Neuronal stem cell (in vitro differentiated cells): ENCODE measurements at regions not wholly inside any gene's neighbourhood (a gene's known extent, or its start where the extent isn't known, plus 50 kb on each side); places are given as distances from the start of the nearest gene placed in this dataset.

Experiments used
- DNase-seq: peaks from one replicate; pipeline ENCODE4 v3.0.0-alpha.2; 2013; ENCODE audit warnings: low spot score
- H2AFZ ChIP-seq: one replicate; pipeline ENCODE4 v1.6.1; 2013; ENCODE audit warnings: mild to moderate bottlenecking, low read length, inconsistent platforms
- H2AK5ac ChIP-seq: 2 replicates; pipeline ENCODE4 v1.6.1; 2013; ENCODE audit warnings: low read depth, mild to moderate bottlenecking, inconsistent platforms, low read length, moderate library complexity, mixed read lengths
- H2BK120ac ChIP-seq: 2 replicates; pipeline ENCODE4 v1.6.1; 2013; ENCODE audit warnings: low read depth, mild to moderate bottlenecking, inconsistent platforms, low read length, moderate library complexity, mixed read lengths
- H2BK12ac ChIP-seq: one replicate; pipeline ENCODE4 v1.6.1; 2013; ENCODE audit warnings: low read length, inconsistent platforms
- H2BK15ac ChIP-seq: 2 replicates; pipeline ENCODE4 v1.6.1; 2013; ENCODE audit warnings: mild to moderate bottlenecking, low read length, inconsistent platforms, mixed read lengths
- H2BK5ac ChIP-seq: one replicate; pipeline ENCODE4 v1.6.1; 2013; ENCODE audit warnings: inconsistent platforms, mild to moderate bottlenecking, low read length, moderate library complexity
- H3K14ac ChIP-seq: one replicate; pipeline ENCODE4 v1.6.1; 2013; ENCODE audit warnings: low read length, inconsistent platforms
- H3K18ac ChIP-seq: 2 replicates; pipeline ENCODE4 v1.6.1; 2013; ENCODE audit warnings: low read length, inconsistent platforms
- H3K23ac ChIP-seq: 2 replicates; pipeline ENCODE4 v1.6.1; 2013; ENCODE audit warnings: low read depth, mild to moderate bottlenecking, mixed read lengths, low read length, inconsistent platforms; ENCODE audit not compliant: poor library complexity
- H3K27ac ChIP-seq: replicated peaks from 3 replicates; pipeline ENCODE4 v1.5.1; 2013; ENCODE audit warnings: low read length, inconsistent platforms
- H3K27me3 ChIP-seq, 3 experiments: 2 replicates each; pipeline ENCODE4 v1.6.1; 2013; ENCODE audit warnings: low read length in 3 of 3, mild to moderate bottlenecking in 2 of 3, inconsistent platforms in 1 of 3, low read depth in 1 of 3, mixed read lengths in 1 of 3, moderate library complexity in 1 of 3; ENCODE audit not compliant: control insufficient read depth in 3 of 3, insufficient read depth in 3 of 3
- H3K36me3 ChIP-seq, 2 donors: replicated peaks in 1 of 2; 2 replicates each; pipeline ENCODE4 v1.6.1; 2013; ENCODE audit warnings: low read length in 2 of 2; ENCODE audit not compliant: control insufficient read depth in 2 of 2, insufficient read depth in 2 of 2
- H3K4ac ChIP-seq: 2 replicates; pipeline ENCODE4 v1.6.1; 2013; ENCODE audit warnings: inconsistent platforms, mild to moderate bottlenecking, low read length, moderate library complexity
- H3K4me1 ChIP-seq, 2 donors: 1 replicate in 1 of 2; 2 replicates in 1 of 2; pipeline ENCODE4 v1.6.1; 2013; ENCODE audit warnings: low read length in 2 of 2, low read depth in 1 of 2; ENCODE audit not compliant: control insufficient read depth in 2 of 2, insufficient read depth in 1 of 2
- H3K4me2 ChIP-seq: one replicate; pipeline ENCODE4 v1.6.1; 2013; ENCODE audit warnings: mild to moderate bottlenecking, low read length, inconsistent platforms; ENCODE audit not compliant: insufficient read depth, poor library complexity, severe bottlenecking
- H3K4me3 ChIP-seq, 2 donors: 2 replicates each; pipeline ENCODE4 v1.5.1; 2013; ENCODE audit warnings: low read length in 2 of 2, mild to moderate bottlenecking in 2 of 2, inconsistent platforms in 1 of 2, moderate library complexity in 1 of 2
- H3K79me1 ChIP-seq: one replicate; pipeline ENCODE4 v1.6.1; 2013; ENCODE audit warnings: low read depth, mild to moderate bottlenecking, inconsistent platforms, low read length, moderate library complexity
- H3K9ac ChIP-seq: one replicate; pipeline ENCODE4 v1.6.1; 2013; ENCODE audit warnings: mild to moderate bottlenecking, low read depth, low read length, inconsistent platforms; ENCODE audit not compliant: poor library complexity
- H3K9me3 ChIP-seq, 2 donors: replicated peaks in 1 of 2; 2 replicates each; pipeline versions ENCODE3 to v1.6.1; 2013; ENCODE audit warnings: low read length in 2 of 2, mild to moderate bottlenecking in 2 of 2, inconsistent platforms in 1 of 2, low read depth in 1 of 2, mixed read lengths in 1 of 2, moderate library complexity in 1 of 2; ENCODE audit not compliant: control insufficient read depth in 2 of 2, insufficient read depth in 1 of 2
- H4K8ac ChIP-seq: one replicate; pipeline ENCODE4 v1.6.1; 2013; ENCODE audit warnings: low read depth, mild to moderate bottlenecking, inconsistent platforms, low read length, moderate library complexity
- H4K91ac ChIP-seq: one replicate; pipeline ENCODE4 v1.6.1; 2013; ENCODE audit warnings: low read length, low read depth, mild to moderate bottlenecking, inconsistent platforms; ENCODE audit not compliant: poor library complexity
- WGBS, 2 donors: extraction: QIAGEN DNeasy Blood & Tissue Kit; methylation state at CpG; one replicate each; pipeline ENCODE4 v1.1.7; 2013; ENCODE audit warnings: missing lambda C conversion rate in 2 of 2, mixed read lengths in 1 of 2; ENCODE audit not compliant: insufficient read length in 2 of 2, insufficient replicate concordance in 1 of 2; ENCODE audit errors: extremely low coverage in 2 of 2; 5-methylcytosine and 5-hydroxymethylcytosine counted together

- Histone ChIP-seq H3K9ac (no peak overlapping the region), H3K4me1 (no peaks in the 10 kb centered on the region), H3K4me3 (no peak overlapping the region), H3K36me3 (no peaks in the 10 kb centered on the region), H2BK15ac (no peak overlapping the region), H3K27ac (no peak overlapping the region), H3K9me3 (no peaks in the 10 kb centered on the region), H3K18ac (no peak overlapping the region), H2AFZ (no peak overlapping the region), H2AK5ac (no peak overlapping the region), H3K4ac (no peak overlapping the region), H3K27me3 (no peaks in the 10 kb centered on the region), H4K91ac (no peak overlapping the region), H3K14ac (no peak overlapping the region), H2BK12ac (no peak overlapping the region), H4K8ac (no peak overlapping the region), H2BK120ac (no peak overlapping the region), H2BK5ac (no peak overlapping the region), H3K79me1 (no peaks in the 10 kb centered on the region), H3K23ac (no peak overlapping the region), H3K4me2 (no peak overlapping the region)
- no peak for DNase-seq
- WGBS, 2 donors, result no CpG with 5 or more reads among the region's 1 CpG
These were observed 125.2 kb upstream of the PBX1 start for GRCh38 chr1:164433818-164434170.

- no peak overlapping the region for H2AK5ac ChIP-seq
- H3K27me3 ChIP-seq, result no peaks in the 10 kb centered on the region
- no peaks in the 10 kb centered on the region for H3K36me3 ChIP-seq
- no peak overlapping the region for H3K23ac ChIP-seq
- H3K9ac ChIP-seq, result no peak overlapping the region
- WGBS, 2 donors, result no CpG with 5 or more reads among the region's 1 CpG
- H2BK15ac ChIP-seq, result no peak overlapping the region
- no peak overlapping the region for H2BK5ac ChIP-seq
- H3K4me1 ChIP-seq, result peaks cover 0 to 2% of the 10 kb centered on the region in 2 donors
- no peak overlapping the region for H3K4me2 ChIP-seq
- no peak overlapping the region for H2BK12ac ChIP-seq
- no peak overlapping the region for H4K91ac ChIP-seq
- no peaks in the 10 kb centered on the region for H3K79me1 ChIP-seq
- H3K27ac ChIP-seq, result no peak overlapping the region
- H4K8ac ChIP-seq, result no peak overlapping the region
- no peak overlapping the region for H3K4ac ChIP-seq
- no peak for DNase-seq
- H2AFZ ChIP-seq, result no peak overlapping the region
- no peak overlapping the region for H3K18ac ChIP-seq
- H3K14ac ChIP-seq, result no peak overlapping the region
- H3K9me3 ChIP-seq, result no peaks in the 10 kb centered on the region
- H3K4me3 ChIP-seq, result no peak overlapping the region
- no peak overlapping the region for H2BK120ac ChIP-seq
These were observed 118.8 kb upstream of the PBX1 start for GRCh38 chr1:164440232-164440631.

GRCh38 chr1:164443166-164443565 lies 115.8 kb upstream of the PBX1 start:
- H3K9me3 ChIP-seq, result no peaks in the 10 kb centered on the region
- no peak overlapping the region for H4K91ac ChIP-seq
- no CpG with 5 or more reads among the region's 1 CpG for WGBS, 2 donors
- no peak for DNase-seq
- no peak overlapping the region for H2AK5ac ChIP-seq
- no peaks in the 10 kb centered on the region for H3K79me1 ChIP-seq
- H3K36me3 ChIP-seq, result no peaks in the 10 kb centered on the region
- H3K23ac ChIP-seq, result no peak overlapping the region
- no peak overlapping the region for H3K14ac ChIP-seq
- H3K9ac ChIP-seq, result no peak overlapping the region
- H3K27ac ChIP-seq, result no peak overlapping the region
- no peak overlapping the region for H3K4me3 ChIP-seq
- no peak overlapping the region for H2BK15ac ChIP-seq
- no peaks in the 10 kb centered on the region for H3K27me3 ChIP-seq
- no peak overlapping the region for H3K4ac ChIP-seq
- H2BK5ac ChIP-seq, result no peak overlapping the region
- no peak overlapping the region for H2BK120ac ChIP-seq
- H3K4me2 ChIP-seq, result no peak overlapping the region
- H3K4me1 ChIP-seq, result peaks cover 0 to 2% of the 10 kb centered on the region in 2 donors
- no peak overlapping the region for H3K18ac ChIP-seq
- no peak overlapping the region for H4K8ac ChIP-seq
- no peak overlapping the region for H2BK12ac ChIP-seq
- H2AFZ ChIP-seq, result no peak overlapping the region

GRCh38 chr1:164443836-164444235 lies 115.1 kb upstream of the PBX1 start:
- no peak overlapping the region for H3K18ac ChIP-seq

More at GRCh38 chr1:164443836-164444235, 115.1 kb upstream of the PBX1 start:
- Histone ChIP-seq H2AK5ac (no peak overlapping the region), H3K4me2 (no peak overlapping the region), H2BK15ac (no peak overlapping the region), H3K4ac (no peak overlapping the region), H3K4me1 (peaks cover 0 to 2% of the 10 kb centered on the region in 2 donors), H3K9ac (no peak overlapping the region), H2BK5ac (no peak overlapping the region), H4K8ac (no peak overlapping the region), H4K91ac (no peak overlapping the region), H3K27ac (no peak overlapping the region), H3K14ac (no peak overlapping the region), H3K4me3 (no peak overlapping the region), H3K36me3 (no peaks in the 10 kb centered on the region), H3K23ac (no peak overlapping the region), H3K79me1 (no peaks in the 10 kb centered on the region), H2BK120ac (no peak overlapping the region), H2AFZ (no peak overlapping the region), H3K9me3 (no peaks in the 10 kb centered on the region), H3K27me3 (no peaks in the 10 kb centered on the region), H2BK12ac (no peak overlapping the region)
- DNase-seq, result no peak
- no CpG with 5 or more reads among the region's 1 CpG for WGBS, 2 donors
